Stomach (tissue), 8 donors: ENCODE measurements at regions not wholly inside any gene's neighbourhood (a gene's known extent, or its start where the extent isn't known, plus 50 kb on each side); places are given as distances from the start of the nearest gene placed in this dataset.

Experiments
- DNase-seq, 2 donors: peaks; one replicate each; pipeline versions ENCODE4 v3.0.0 to v3.0.0-alpha.2; 2013 to 2019
- H3K27ac ChIP-seq, 5 donors: fragments of 200-600 bp in 4 of 5; sonication (generic) in 4 of 5; one replicate each; pipeline ENCODE4 v1.5.1; 2013 to 2019; ENCODE audit warnings: mild to moderate bottlenecking in 1 of 5, moderate library complexity in 1 of 5
- H3K27me3 ChIP-seq, 3 donors: fragments of 200-600 bp; sonication (generic); one replicate each; pipeline ENCODE4 v1.5.1; 2017 to 2019; ENCODE audit warnings: mixed run types in 1 of 3
- H3K36me3 ChIP-seq, 4 donors: fragments of 200-600 bp; sonication (generic); 1 replicate in 3 of 4; 2 replicates in 1 of 4; pipeline ENCODE4 v1.5.1; 2016 to 2019
- H3K4me1 ChIP-seq, 4 donors: fragments of 200-600 bp; sonication (generic); one replicate each; pipeline ENCODE4 v1.5.1; 2016 to 2019
- H3K4me3 ChIP-seq, 4 donors: fragments of 200-600 bp; sonication (generic) in 3 of 4; one replicate each; pipeline ENCODE4 v1.5.1; 2016 to 2019; ENCODE audit warnings: mild to moderate bottlenecking in 1 of 4
- H3K9me3 ChIP-seq, 4 donors: fragments of 200-600 bp; sonication (generic); one replicate each; pipeline ENCODE4 v1.5.1; 2016 to 2019
- EP300 ChIP-seq: sonication (generic); formaldehyde crosslinking; IDR thresholded peaks from one replicate; pipeline ENCODE4 v1.6.1; 2017; ENCODE audit warnings: antibody characterized with exemption
- POLR2A ChIP-seq, 4 donors: fragments of 450-650 bp; IDR thresholded peaks; one replicate each; pipeline ENCODE4 v1.6.1; 2016; ENCODE audit warnings: antibody characterized with exemption in 4 of 4, control low read depth in 2 of 4, mild to moderate bottlenecking in 1 of 4, moderate library complexity in 1 of 4
- POLR2AphosphoS5 ChIP-seq, 3 donors: sonication (generic); formaldehyde crosslinking; IDR thresholded peaks; one replicate each; pipeline ENCODE4 v1.6.1; 2016; ENCODE audit warnings: antibody characterized with exemption in 3 of 3
- WGBS, 5 donors: extraction: QIAGEN DNeasy Blood & Tissue Kit in 3 of 5; methylation state at CpG; one replicate each; pipeline versions ENCODE4 v1.1.5 to v1.1.7; 2013 to 2018; 5-methylcytosine and 5-hydroxymethylcytosine counted together
- intact Hi-C: fragments of 100-400 bp; cut with DNase I; formaldehyde crosslinking; loops from one replicate; pipeline ENCODE4 v1.15.1; 2023; ENCODE audit warnings: low total_unique reads
- TF ChIP-seq, protein P1 (sequence below), 7 experiments: fragments of 450-650 bp in 4 of 7; fragments of 200-600 bp in 3 of 7; sonication (generic) in 3 of 7; IDR thresholded peaks; one replicate each; pipeline ENCODE4 v1.5.1; 2016 to 2019; ENCODE audit warnings: antibody characterized with exemption in 7 of 7, control low read depth in 2 of 7, mild to moderate bottlenecking in 1 of 7
- donor health status: healthy with polysubstance abuse.
- donor health status: Bipolar disorder and iron deficiency.
- donor health status: healthy.

DNA sequence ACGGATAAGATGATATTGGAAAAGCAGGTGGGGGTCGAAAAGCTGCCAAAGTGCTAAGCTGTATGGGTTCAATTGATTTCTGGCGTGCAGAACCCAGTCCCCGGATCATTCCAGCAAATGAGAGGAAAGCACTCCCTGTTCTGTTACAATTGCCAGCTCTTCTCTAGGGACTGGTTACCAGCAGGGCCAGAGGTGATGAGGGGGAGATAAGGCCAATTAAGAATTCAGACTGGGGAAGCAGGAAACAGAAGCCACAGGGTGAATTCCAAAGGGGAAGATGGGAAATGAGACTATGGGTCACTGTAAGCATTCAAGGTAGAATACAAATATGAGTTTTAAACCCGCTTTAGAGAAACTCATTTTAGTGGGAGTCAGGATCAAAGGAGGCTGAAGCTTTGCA, 349.4 kb upstream of the MAP3K7 start:
- Histone ChIP-seq H3K4me3 (no peak overlapping the region), H3K27ac (no peak overlapping the region), H3K9me3 (no peaks in the 10 kb centered on the region), H3K36me3 (no peaks in the 10 kb centered on the region), H3K27me3 (no peaks in the 10 kb centered on the region), H3K4me1 (no peaks in the 10 kb centered on the region)
- TF ChIP-seq EP300 (no peak), POLR2AphosphoS5 (IDR thresholded peaks at IDR 0.05) (no peak), POLR2A (IDR thresholded peaks at IDR 0.05) (no peak)
- TF ChIP-seq, protein P1, sequence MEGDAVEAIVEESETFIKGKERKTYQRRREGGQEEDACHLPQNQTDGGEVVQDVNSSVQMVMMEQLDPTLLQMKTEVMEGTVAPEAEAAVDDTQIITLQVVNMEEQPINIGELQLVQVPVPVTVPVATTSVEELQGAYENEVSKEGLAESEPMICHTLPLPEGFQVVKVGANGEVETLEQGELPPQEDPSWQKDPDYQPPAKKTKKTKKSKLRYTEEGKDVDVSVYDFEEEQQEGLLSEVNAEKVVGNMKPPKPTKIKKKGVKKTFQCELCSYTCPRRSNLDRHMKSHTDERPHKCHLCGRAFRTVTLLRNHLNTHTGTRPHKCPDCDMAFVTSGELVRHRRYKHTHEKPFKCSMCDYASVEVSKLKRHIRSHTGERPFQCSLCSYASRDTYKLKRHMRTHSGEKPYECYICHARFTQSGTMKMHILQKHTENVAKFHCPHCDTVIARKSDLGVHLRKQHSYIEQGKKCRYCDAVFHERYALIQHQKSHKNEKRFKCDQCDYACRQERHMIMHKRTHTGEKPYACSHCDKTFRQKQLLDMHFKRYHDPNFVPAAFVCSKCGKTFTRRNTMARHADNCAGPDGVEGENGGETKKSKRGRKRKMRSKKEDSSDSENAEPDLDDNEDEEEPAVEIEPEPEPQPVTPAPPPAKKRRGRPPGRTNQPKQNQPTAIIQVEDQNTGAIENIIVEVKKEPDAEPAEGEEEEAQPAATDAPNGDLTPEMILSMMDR (IDR thresholded peaks at IDR 0.05), result no peak
- DNase-seq, result no peak
- WGBS, 5 donors, result 80 to 92% (median 88%) methylated on average over 5 of the region's 5 CpGs
- intact Hi-C loops, result no loop called here

DNA sequence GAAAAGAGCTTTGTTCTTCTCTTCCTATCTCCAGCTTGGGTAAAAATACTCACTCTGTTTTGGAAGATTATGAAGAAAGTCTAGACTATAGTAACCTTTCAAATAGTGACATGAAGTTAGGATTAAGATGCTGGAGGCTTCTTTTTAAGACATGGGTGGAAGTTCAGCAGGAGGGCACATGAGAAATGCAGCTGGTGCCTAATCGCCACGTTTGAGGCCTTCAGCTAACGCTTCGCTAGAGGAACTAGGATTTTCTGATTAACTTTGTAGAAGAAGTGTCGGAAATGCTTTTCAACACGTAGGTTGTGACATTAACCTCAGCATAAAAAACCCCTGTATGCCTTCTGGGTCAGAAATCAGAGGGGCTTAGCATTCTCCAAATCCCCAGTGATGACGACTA, 348.1 kb upstream of the MAP3K7 start:
- Histone ChIP-seq H3K27ac (no peak overlapping the region), H3K4me1 (no peaks in the 10 kb centered on the region), H3K9me3 (no peaks in the 10 kb centered on the region), H3K27me3 (no peaks in the 10 kb centered on the region), H3K4me3 (no peak overlapping the region), H3K36me3 (no peaks in the 10 kb centered on the region)
- TF ChIP-seq POLR2A (IDR thresholded peaks at IDR 0.05), result no peak
- TF ChIP-seq EP300, result no peak
- TF ChIP-seq, protein P1 (IDR thresholded peaks at IDR 0.05), result no peak
- no peak for TF ChIP-seq POLR2AphosphoS5 (IDR thresholded peaks at IDR 0.05)
- no peak for DNase-seq
- WGBS, 5 donors, result 77 to 86% (median 84%) methylated on average over 7 of the region's 7 CpGs
- intact Hi-C loops, result no loop called here

- no peaks in the 10 kb centered on the region for H3K4me1 ChIP-seq
- no peak for DNase-seq
- no peak overlapping the region for H3K4me3 ChIP-seq
- no peak for TF ChIP-seq POLR2AphosphoS5 (IDR thresholded peaks at IDR 0.05)
- no peak for TF ChIP-seq POLR2A (IDR thresholded peaks at IDR 0.05)
- no peaks in the 10 kb centered on the region for H3K36me3 ChIP-seq
- no peaks in the 10 kb centered on the region for H3K27me3 ChIP-seq
- no peaks in the 10 kb centered on the region for H3K9me3 ChIP-seq
- WGBS, 5 donors, result 79 to 96% (median 86%) methylated on average over 5 of the region's 5 CpGs
- H3K27ac ChIP-seq, result no peak overlapping the region
- intact Hi-C loops, result no loop called here
Measured at GRCh38 chr6:90934081-90934480, 347.2 kb upstream of the MAP3K7 start.

GRCh38 chr6:90932351-90932750, 345.5 kb upstream of the MAP3K7 start:
- WGBS, 5 donors, result 85 to 100% (median 89%) methylated on average over 1 of the region's 1 CpG
- Histone ChIP-seq H3K27ac (no peak overlapping the region), H3K4me3 (no peak overlapping the region), H3K4me1 (no peaks in the 10 kb centered on the region), H3K9me3 (no peaks in the 10 kb centered on the region), H3K36me3 (no peaks in the 10 kb centered on the region), H3K27me3 (no peaks in the 10 kb centered on the region)
- no peak for DNase-seq
- intact Hi-C loops, result no loop called here
- TF ChIP-seq POLR2A (IDR thresholded peaks at IDR 0.05), result no peak
- no peak for TF ChIP-seq EP300
- TF ChIP-seq, protein P1 (IDR thresholded peaks at IDR 0.05), result no peak
- TF ChIP-seq POLR2AphosphoS5 (IDR thresholded peaks at IDR 0.05), result no peak

DNA sequence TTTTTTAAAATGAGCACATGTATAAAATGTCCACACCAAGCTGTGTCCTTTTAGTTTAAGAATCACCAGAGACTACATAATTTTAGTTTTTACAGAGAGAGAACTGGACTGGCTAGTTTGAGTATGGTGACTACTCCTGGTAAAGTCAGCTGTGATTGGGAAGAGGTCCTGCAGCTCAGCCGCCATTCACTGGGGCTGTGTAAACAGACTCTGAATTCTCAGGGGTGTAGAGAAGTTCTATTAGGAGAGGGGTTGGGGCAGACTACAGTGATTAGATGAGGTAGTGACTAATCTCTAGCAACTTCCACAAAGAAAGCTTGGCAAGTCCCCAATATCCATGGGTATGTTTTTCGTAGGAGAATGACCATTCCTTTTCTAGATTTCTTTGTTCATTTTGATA, 341.2 kb upstream of the MAP3K7 start:
- TF ChIP-seq, protein P1 (IDR thresholded peaks at IDR 0.05), result no peak
- TF ChIP-seq POLR2A (IDR thresholded peaks at IDR 0.05), result no peak
- no peak for TF ChIP-seq POLR2AphosphoS5 (IDR thresholded peaks at IDR 0.05)
- no peak for TF ChIP-seq EP300
- H3K27me3 ChIP-seq, result no peaks in the 10 kb centered on the region
- no peaks in the 10 kb centered on the region for H3K36me3 ChIP-seq
- no peak overlapping the region for H3K4me3 ChIP-seq
- H3K9me3 ChIP-seq, result no peaks in the 10 kb centered on the region
- WGBS, 5 donors, result 36 to 61% (median 48%) methylated on average over 2 of the region's 2 CpGs
- no peak for DNase-seq
- no peak overlapping the region for H3K27ac ChIP-seq
- intact Hi-C loops, result no loop called here
- peaks cover 0 to 8% (median 4%) of the 10 kb centered on the region in 4 donors for H3K4me1 ChIP-seq
